MM.1S (cell line): ENCODE measurements at regions not wholly inside any gene's neighbourhood (a gene's known extent, or its start where the extent isn't known, plus 50 kb on each side); places are given as distances from the start of the nearest gene placed in this dataset.
A peak's percentile ranks its signal among the peaks of the same experiment; 100 is the strongest.

Experiments used
- DNase-seq: peaks from one replicate; pipeline ENCODE4 v3.0.0-alpha.2; 2015
- H2AFZ ChIP-seq: fragments of 300-600 bp; sonication (generic); 2 replicates; pipeline ENCODE4 v1.6.0; 2016; ENCODE audit warnings: antibody characterized with exemption, low read length
- H3F3A ChIP-seq: fragments of 300-600 bp; sonication (generic); 2 replicates; pipeline ENCODE4 v1.6.1; 2016; ENCODE audit warnings: mild to moderate bottlenecking, antibody characterized with exemption, low read length, moderate library complexity, mixed read lengths; ENCODE audit not compliant: insufficient read depth
- H3K27ac ChIP-seq: fragments of 300-600 bp; sonication (generic); 2 replicates; pipeline ENCODE4 v1.5.1; 2016; ENCODE audit warnings: mild to moderate bottlenecking, low read length
- H3K27me3 ChIP-seq: fragments of 300-600 bp; sonication (generic); replicated peaks from 2 replicates; pipeline ENCODE4 v1.6.0; 2016; ENCODE audit warnings: low read length; ENCODE audit not compliant: insufficient read depth
- H3K36me3 ChIP-seq: fragments of 300-600 bp; sonication (generic); replicated peaks from 2 replicates; pipeline ENCODE4 v1.6.1; 2016; ENCODE audit warnings: mild to moderate bottlenecking, low read length, mixed read lengths; ENCODE audit not compliant: insufficient read depth
- H3K4me1 ChIP-seq: fragments of 300-600 bp; sonication (generic); 2 replicates; pipeline ENCODE4 v1.6.1; 2016; ENCODE audit warnings: low read length, mixed read lengths
- H3K4me2 ChIP-seq: fragments of 300-600 bp; sonication (generic); 2 replicates; pipeline ENCODE4 v1.6.0; 2016; ENCODE audit warnings: low read depth, low read length
- H3K4me3 ChIP-seq: fragments of 300-600 bp; sonication (generic); 2 replicates; pipeline ENCODE4 v1.5.1; 2016; ENCODE audit warnings: low read length, mixed read lengths
- H3K79me2 ChIP-seq: fragments of 300-600 bp; sonication (generic); 2 replicates; pipeline ENCODE4 v1.6.1; 2016; ENCODE audit warnings: mixed run types, low read length, mixed read lengths
- H3K9ac ChIP-seq: fragments of 300-600 bp; sonication (generic); 2 replicates; pipeline ENCODE4 v1.6.1; 2016; ENCODE audit warnings: low read length, mixed read lengths
- H3K9me2 ChIP-seq: fragments of 300-600 bp; sonication (generic); replicated peaks from 2 replicates; pipeline ENCODE4 v1.6.1; 2016; ENCODE audit warnings: mild to moderate bottlenecking, low read length, mixed read lengths; ENCODE audit not compliant: insufficient read depth
- H3K9me3 ChIP-seq: fragments of 300-600 bp; sonication (generic); replicated peaks from 2 replicates; pipeline ENCODE4 v1.6.1; 2016; ENCODE audit warnings: mild to moderate bottlenecking, low read length, mixed read lengths; ENCODE audit not compliant: insufficient read depth
- H4K20me1 ChIP-seq: fragments of 300-600 bp; sonication (generic); 2 replicates; pipeline ENCODE4 v1.6.1; 2016; ENCODE audit warnings: mild to moderate bottlenecking, low read length, moderate library complexity, mixed read lengths; ENCODE audit not compliant: insufficient read depth
- EZH2 ChIP-seq: fragments of 300-600 bp; sonication (generic); optimal IDR thresholded peaks from 2 replicates; pipeline ENCODE3; 2017; ENCODE audit warnings: low read depth, mild to moderate bottlenecking, antibody characterized with exemption, low read length, mixed read lengths
- EZH2phosphoT487 ChIP-seq: fragments of 300-600 bp; sonication (generic); IDR thresholded peaks from 2 replicates; pipeline ENCODE4 v1.6.1; 2018; ENCODE audit warnings: antibody characterized with exemption, low read length
- TF ChIP-seq, protein P1 (sequence below): fragments of 300-600 bp; sonication (generic); IDR thresholded peaks from 2 replicates; pipeline ENCODE4 v1.5.1; 2016; ENCODE audit warnings: antibody characterized with exemption, low read length, mixed read lengths

DNA sequence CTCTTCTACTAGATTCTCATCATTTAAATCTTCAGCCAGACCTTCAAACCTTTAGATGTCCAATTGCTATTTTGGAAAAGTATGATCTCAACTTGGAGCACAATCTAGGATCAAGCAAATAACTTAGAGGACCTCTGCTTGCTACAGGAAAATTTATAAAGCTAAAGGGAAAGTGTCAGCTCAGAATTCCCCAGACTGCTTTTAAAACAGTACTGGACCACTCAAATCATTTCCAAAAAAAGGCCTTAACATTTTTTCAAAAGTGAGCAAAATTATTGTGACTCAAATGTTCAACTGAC, 169.8 kb downstream of the PARM1 start:
- Histone ChIP-seq H4K20me1 (no peaks in the 10 kb centered on the region), H3K4me2 (peak overlapping the region; percentile 75), H3K9me3 (no peaks in the 10 kb centered on the region), H3K4me3 (peak overlapping the region; percentile 32), H3K36me3 (no peaks in the 10 kb centered on the region), H3K27me3 (no peaks in the 10 kb centered on the region), H3K79me2 (no peaks in the 10 kb centered on the region), H3K9ac (peak overlapping the region; percentile 82), H2AFZ (peak overlapping the region; percentile 50), H3F3A (peaks cover 56% of the 10 kb centered on the region), H3K4me1 (peaks cover 79% of the 10 kb centered on the region), H3K27ac (peak overlapping the region; percentile 99), H3K9me2 (no peaks in the 10 kb centered on the region)
- no peak for DNase-seq
- TF ChIP-seq, protein P1, sequence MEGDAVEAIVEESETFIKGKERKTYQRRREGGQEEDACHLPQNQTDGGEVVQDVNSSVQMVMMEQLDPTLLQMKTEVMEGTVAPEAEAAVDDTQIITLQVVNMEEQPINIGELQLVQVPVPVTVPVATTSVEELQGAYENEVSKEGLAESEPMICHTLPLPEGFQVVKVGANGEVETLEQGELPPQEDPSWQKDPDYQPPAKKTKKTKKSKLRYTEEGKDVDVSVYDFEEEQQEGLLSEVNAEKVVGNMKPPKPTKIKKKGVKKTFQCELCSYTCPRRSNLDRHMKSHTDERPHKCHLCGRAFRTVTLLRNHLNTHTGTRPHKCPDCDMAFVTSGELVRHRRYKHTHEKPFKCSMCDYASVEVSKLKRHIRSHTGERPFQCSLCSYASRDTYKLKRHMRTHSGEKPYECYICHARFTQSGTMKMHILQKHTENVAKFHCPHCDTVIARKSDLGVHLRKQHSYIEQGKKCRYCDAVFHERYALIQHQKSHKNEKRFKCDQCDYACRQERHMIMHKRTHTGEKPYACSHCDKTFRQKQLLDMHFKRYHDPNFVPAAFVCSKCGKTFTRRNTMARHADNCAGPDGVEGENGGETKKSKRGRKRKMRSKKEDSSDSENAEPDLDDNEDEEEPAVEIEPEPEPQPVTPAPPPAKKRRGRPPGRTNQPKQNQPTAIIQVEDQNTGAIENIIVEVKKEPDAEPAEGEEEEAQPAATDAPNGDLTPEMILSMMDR, result no peak
- TF ChIP-seq EZH2phosphoT487, result no peak

DNA sequence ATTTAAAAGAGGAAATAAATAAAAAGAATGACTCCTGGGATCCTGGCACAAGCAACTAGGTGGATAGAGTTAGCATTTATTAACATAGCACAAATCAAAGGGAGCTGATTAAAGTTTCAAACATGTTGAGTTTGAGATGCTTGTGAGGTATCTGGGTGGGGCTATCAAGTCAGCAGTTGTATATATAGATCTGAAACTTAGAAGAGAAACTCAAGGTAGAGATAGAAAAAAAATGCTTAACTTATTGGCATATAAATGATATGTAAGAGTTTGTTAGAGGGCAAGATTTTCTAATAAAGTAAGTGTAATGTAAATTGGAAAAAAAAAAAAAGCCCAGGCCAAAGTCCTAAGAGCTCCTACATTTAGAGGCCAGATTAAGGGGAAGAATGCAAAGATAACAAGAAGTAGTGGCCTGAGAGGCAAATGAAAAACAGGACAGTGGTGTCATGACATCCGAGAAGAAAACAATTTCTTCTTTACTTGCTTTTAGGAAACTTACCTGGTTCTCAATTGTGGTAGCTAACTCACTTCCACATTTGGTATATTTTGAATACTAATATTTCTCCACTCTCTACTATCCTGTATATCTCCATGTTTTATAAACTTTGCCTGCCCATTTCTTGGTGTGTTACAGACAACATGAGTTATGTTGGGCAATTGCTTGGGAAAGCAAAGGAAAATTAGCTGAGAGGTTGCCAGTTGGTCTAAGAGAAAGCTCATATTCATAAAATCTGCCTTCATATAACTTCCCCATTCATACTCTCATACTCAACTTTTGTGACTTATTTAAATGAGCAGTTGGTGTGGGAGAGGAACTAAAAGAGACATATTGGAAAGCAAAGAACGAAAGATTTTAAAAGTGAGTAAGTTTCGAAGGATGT, 169.2 kb downstream of the PARM1 start:
- H3K9ac ChIP-seq, result peak overlapping the region; percentile 82
- H3K4me2 ChIP-seq, result peak overlapping the region; percentile 75
- H3K36me3 ChIP-seq, result no peaks in the 10 kb centered on the region
- H3F3A ChIP-seq, result peaks cover 59% of the 10 kb centered on the region
- peak overlapping the region; percentile 32 for H3K4me3 ChIP-seq
- H2AFZ ChIP-seq, result peak overlapping the region; percentile 50
- H3K27ac ChIP-seq, result peak overlapping the region; percentile 99
- no peaks in the 10 kb centered on the region for H3K9me3 ChIP-seq
- no peaks in the 10 kb centered on the region for H3K9me2 ChIP-seq
- TF ChIP-seq EZH2, result no peak
- TF ChIP-seq, protein P1, result no peak
- no peaks in the 10 kb centered on the region for H3K27me3 ChIP-seq
- peak; percentile 87 for DNase-seq
- H3K4me1 ChIP-seq, result peaks cover 80% of the 10 kb centered on the region
- H4K20me1 ChIP-seq, result no peaks in the 10 kb centered on the region
- H3K79me2 ChIP-seq, result no peaks in the 10 kb centered on the region
